ENCODE measurements at regions not wholly inside any gene's neighbourhood (a gene's known extent, or its start where the extent isn't known, plus 50 kb on each side); places are given as distances from the start of the nearest gene placed in this dataset.

DNA sequence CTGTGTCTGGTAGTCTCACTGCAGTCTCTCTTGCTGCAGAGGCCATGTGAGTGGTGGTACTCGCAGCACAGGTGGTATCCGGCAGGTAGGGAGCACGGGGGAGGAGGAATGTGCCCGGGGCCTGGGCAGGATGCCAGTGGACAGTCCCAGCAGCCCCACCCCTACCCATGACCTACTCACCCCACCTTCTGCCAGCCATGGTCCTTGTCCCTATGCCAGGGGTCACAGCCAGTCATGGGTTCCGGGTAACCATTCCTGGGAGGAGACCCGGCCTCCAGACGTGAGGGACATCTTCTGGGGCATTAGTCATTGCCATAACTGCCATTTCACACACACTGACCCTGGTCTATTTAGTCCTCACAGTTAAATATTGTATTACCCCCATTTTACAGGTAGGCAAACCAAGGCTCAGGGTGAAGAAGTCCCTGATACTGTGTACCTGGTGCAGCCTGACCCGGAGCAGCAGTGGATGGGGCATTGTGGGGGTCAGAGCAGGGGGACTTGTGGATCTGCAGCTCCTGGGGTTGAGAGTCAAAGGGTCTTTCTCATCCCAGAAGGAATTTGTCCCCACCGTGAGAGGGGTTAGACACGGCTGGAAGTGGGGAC, 58.8 kb upstream of the TAC4 start:
- Histone ChIP-seq H3K4me1 (ENCODE audit: control insufficient read depth, insufficient read depth, low read length) (no peaks in the 10 kb centered on the region), H3K79me2 (ENCODE audit: control insufficient read depth, insufficient read depth, low read length) (no peaks in the 10 kb centered on the region), H3K4me3 (no peak overlapping the region), H3K27me3 (replicated peaks in 1 of 2; ENCODE audit: control insufficient read depth in 2 of 2, insufficient read depth in 2 of 2, low read length in 1 of 2) (peaks cover 17 to 29% of the 10 kb centered on the region in 2 experiments), H3K9ac (ENCODE audit: control insufficient read depth, insufficient read depth, low read length) (no peak overlapping the region), H2AFZ (ENCODE audit: control insufficient read depth, low read depth, low read length) (no peak overlapping the region), H4K20me1 (ENCODE audit: control insufficient read depth, insufficient read depth) (no peaks in the 10 kb centered on the region), H3K27ac (ENCODE audit: control insufficient read depth, insufficient read depth) (no peak overlapping the region), H3K9me3 (replicated peaks; ENCODE audit: control insufficient read depth, insufficient read depth, low read length) (no peaks in the 10 kb centered on the region), H3K4me2 (ENCODE audit: control insufficient read depth, insufficient read depth) (no peak overlapping the region), H3K36me3 (ENCODE audit: control insufficient read depth in 2 of 2, insufficient read depth in 2 of 2, low read length in 1 of 2) (no peaks in the 10 kb centered on the region)
- POLR2A ChIA-PET: no interaction called here
- CTCF ChIA-PET: no interaction called here
- WGBS (ENCODE audit: insufficient coverage, insufficient replicate concordance, low lambda C conversion rate, missing lambda C conversion rate): 22% methylated on average over 10 of the region's 10 CpGs
- SMC1A ChIA-PET (ENCODE audit: uncharacterized antibody, unreplicated experiment): no interaction called here
- no TSS peak for BruUV-seq (replicated peaks)
- DNase-seq (ENCODE audit: low read depth, low spot score) (no peak), FAIRE-seq (no peak), ATAC-seq (no peak)
- in situ Hi-C loops (cut with MboI): no loop called here
- TF ChIP-seq GABPA (IDR thresholded peaks at IDR 0.05; ENCODE audit: low read depth) (no peak), FOXK2 (IDR thresholded peaks at IDR 0.05) (no peak), NFIC (IDR thresholded peaks at IDR 0.05; ENCODE audit: low read depth, low read length) (no peak), NFYB (IDR thresholded peaks at IDR 0.05; ENCODE audit: insufficient read depth, low read depth, low read length) (no peak), NBN (IDR thresholded peaks at IDR 0.05) (no peak), YBX1 (IDR thresholded peaks at IDR 0.05) (no peak), POLR2AphosphoS2 (IDR thresholded peaks at IDR 0.05; ENCODE audit: low read depth, low read length) (no peak), STAT3 (IDR thresholded peaks at IDR 0.05; ENCODE audit: low read depth, low read length) (no peak), SMC3 (IDR thresholded peaks at IDR 0.05; ENCODE audit: borderline replicate concordance, low read length) (no peak), HDAC2 (IDR thresholded peaks at IDR 0.05) (no peak), NFYA (IDR thresholded peaks at IDR 0.05; ENCODE audit: borderline replicate concordance, low read depth, low read length) (no peak)
- TF ChIP-seq, protein P1, sequence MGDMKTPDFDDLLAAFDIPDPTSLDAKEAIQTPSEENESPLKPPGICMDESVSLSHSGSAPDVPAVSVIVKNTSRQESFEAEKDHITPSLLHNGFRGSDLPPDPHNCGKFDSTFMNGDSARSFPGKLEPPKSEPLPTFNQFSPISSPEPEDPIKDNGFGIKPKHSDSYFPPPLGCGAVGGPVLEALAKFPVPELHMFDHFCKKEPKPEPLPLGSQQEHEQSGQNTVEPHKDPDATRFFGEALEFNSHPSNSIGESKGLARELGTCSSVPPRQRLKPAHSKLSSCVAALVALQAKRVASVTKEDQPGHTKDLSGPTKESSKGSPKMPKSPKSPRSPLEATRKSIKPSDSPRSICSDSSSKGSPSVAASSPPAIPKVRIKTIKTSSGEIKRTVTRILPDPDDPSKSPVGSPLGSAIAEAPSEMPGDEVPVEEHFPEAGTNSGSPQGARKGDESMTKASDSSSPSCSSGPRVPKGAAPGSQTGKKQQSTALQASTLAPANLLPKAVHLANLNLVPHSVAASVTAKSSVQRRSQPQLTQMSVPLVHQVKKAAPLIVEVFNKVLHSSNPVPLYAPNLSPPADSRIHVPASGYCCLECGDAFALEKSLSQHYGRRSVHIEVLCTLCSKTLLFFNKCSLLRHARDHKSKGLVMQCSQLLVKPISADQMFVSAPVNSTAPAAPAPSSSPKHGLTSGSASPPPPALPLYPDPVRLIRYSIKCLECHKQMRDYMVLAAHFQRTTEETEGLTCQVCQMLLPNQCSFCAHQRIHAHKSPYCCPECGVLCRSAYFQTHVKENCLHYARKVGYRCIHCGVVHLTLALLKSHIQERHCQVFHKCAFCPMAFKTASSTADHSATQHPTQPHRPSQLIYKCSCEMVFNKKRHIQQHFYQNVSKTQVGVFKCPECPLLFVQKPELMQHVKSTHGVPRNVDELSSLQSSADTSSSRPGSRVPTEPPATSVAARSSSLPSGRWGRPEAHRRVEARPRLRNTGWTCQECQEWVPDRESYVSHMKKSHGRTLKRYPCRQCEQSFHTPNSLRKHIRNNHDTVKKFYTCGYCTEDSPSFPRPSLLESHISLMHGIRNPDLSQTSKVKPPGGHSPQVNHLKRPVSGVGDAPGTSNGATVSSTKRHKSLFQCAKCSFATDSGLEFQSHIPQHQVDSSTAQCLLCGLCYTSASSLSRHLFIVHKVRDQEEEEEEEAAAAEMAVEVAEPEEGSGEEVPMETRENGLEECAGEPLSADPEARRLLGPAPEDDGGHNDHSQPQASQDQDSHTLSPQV (IDR thresholded peaks at IDR 0.05): no peak
- intact Hi-C loops (cut with micrococcal nuclease; ENCODE audit: unreplicated experiment): no loop called here
- RAD21 ChIA-PET (ENCODE audit: unreplicated experiment): no interaction called here
